ENCODE measurements at regions not wholly inside any gene's neighbourhood (a gene's known extent, or its start where the extent isn't known, plus 50 kb on each side); places are given as distances from the start of the nearest gene placed in this dataset.
"Not testable (repeated sequence)": the region's sequence is repeated elsewhere in the genome, so short reads cannot be mapped to it uniquely, and the experiment has no call there.

- H3K4me1 ChIP-seq (ENCODE audit: control insufficient read depth, insufficient read depth, low read length) = no peaks in the 10 kb centered on the region
- H3K4me3 ChIP-seq (ENCODE audit: low read length) = no peak overlapping the region
- no peaks in the 10 kb centered on the region for H3K36me3 ChIP-seq (ENCODE audit: control insufficient read depth, insufficient read depth, low read length)
- H3K9ac ChIP-seq (ENCODE audit: low read length) = no peak overlapping the region
- H3K9me3 ChIP-seq (ENCODE audit: control insufficient read depth, low read length) = no peaks in the 10 kb centered on the region
- H3K27me3 ChIP-seq (ENCODE audit: control insufficient read depth, insufficient read depth, low read length) = no peaks in the 10 kb centered on the region
Measured at GRCh38 chr7:67614843-67615242, 618.2 kb downstream of the TYW1 start.

GRCh38 chr7:67616517-67616916 lies 619.9 kb downstream of the TYW1 start:
- Histone ChIP-seq H3K9ac (ENCODE audit: low read length) (no peak overlapping the region), H3K4me1 (ENCODE audit: control insufficient read depth, insufficient read depth, low read length) (no peaks in the 10 kb centered on the region), H3K36me3 (ENCODE audit: control insufficient read depth, insufficient read depth, low read length) (no peaks in the 10 kb centered on the region), H3K27me3 (ENCODE audit: control insufficient read depth, insufficient read depth, low read length) (no peaks in the 10 kb centered on the region), H3K9me3 (ENCODE audit: control insufficient read depth, low read length) (no peaks in the 10 kb centered on the region), H3K4me3 (ENCODE audit: low read length) (no peak overlapping the region)

DNA sequence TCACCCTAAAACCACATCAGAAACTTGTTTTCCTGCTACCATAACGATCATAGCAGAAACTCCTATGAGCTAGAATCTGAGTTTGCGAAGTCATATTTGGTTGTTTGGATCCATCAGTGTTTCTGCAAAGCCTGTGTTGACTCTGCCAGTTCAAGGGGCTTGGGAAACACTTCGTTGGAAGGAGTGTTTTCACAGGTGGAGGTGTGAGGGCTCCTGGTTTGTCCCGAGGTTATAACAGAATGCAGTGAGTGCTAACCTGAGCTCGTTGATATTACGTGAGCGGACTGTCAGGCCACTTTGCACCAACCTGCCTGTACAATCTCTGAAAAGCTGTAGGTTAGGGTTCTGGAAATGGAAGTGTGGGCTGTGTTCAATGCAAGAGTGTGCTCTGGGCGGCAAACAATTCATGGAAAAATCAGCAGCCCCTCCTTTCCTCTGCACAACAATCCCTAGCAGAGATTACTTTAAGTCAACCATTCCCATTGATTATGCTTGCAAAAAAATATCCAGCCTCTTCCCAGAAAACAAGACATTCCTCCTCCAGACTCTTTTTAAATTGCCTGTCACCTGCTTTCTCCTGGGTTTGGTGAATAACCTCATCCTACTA lies 622.0 kb downstream of the TYW1 start:
- no peak overlapping the region for H3K4me3 ChIP-seq (ENCODE audit: low read length)
- no peaks in the 10 kb centered on the region for H3K4me1 ChIP-seq (ENCODE audit: control insufficient read depth, insufficient read depth, low read length)
- no peak overlapping the region for H3K9ac ChIP-seq (ENCODE audit: low read length)
- no peaks in the 10 kb centered on the region for H3K27me3 ChIP-seq (ENCODE audit: control insufficient read depth, insufficient read depth, low read length)
- no peaks in the 10 kb centered on the region for H3K9me3 ChIP-seq (ENCODE audit: control insufficient read depth, low read length)
- no peaks in the 10 kb centered on the region for H3K36me3 ChIP-seq (ENCODE audit: control insufficient read depth, insufficient read depth, low read length)

DNA sequence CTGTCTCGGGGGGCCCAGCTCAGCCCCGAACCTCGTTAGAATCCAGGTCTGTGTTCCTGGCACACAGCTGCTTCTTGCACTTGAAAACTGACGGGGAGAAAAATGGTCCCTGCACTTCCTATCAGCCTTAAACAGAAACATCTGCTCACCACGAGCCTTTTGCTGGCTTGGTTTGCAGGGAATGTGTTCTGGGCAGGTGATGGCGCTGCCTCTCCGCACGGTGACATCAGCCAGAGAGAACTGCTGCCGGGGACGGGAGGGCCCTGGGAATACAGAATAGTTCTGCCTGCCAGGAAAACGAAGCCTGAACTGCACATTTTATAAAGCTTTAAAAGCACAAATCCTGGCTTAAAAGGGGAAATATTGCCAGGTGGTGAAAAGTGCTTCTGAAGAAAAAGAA lies 622.5 kb downstream of the TYW1 start:
- H3K36me3 ChIP-seq (ENCODE audit: control insufficient read depth, insufficient read depth, low read length) = no peaks in the 10 kb centered on the region
- no peaks in the 10 kb centered on the region for H3K27me3 ChIP-seq (ENCODE audit: control insufficient read depth, insufficient read depth, low read length)
- no peak overlapping the region for H3K4me3 ChIP-seq (ENCODE audit: low read length)
- no peaks in the 10 kb centered on the region for H3K4me1 ChIP-seq (ENCODE audit: control insufficient read depth, insufficient read depth, low read length)
- no peaks in the 10 kb centered on the region for H3K9me3 ChIP-seq (ENCODE audit: control insufficient read depth, low read length)
- no peak overlapping the region for H3K9ac ChIP-seq (ENCODE audit: low read length)

DNA sequence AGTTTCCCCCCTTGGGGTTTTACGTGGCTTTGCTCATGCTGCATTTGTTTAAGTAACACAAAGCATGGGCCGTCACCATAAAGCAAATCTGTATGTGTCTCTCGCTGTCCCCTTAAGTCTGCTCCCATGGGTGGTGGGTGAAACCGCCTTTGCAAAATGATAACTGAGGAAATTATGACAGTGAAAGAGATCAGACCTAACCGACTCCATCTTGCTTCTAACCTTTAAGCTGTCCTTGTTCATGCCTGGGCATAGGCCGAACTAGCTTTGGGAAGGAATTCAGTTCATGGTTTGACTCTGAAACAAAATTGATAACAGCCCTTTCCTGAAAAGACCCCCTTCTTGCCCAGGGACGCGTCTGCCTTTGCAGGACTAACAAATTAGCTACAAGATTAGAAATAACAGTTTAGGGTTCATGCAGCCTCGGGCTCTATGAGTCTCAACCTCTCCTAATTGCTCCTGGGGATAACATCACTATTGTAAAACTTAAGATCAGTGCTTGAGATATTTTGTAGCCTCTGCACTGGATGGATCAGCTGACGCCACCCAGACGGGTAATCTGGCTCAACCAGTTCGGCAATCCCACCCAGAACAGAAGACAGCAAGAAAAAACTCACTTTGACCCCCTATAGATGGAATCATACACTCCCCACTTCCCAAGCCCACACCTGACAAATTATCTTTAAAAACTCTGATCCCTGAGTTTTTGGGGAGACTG lies 623.7 kb downstream of the TYW1 start:
- H3K9ac ChIP-seq (ENCODE audit: low read length) = no peak overlapping the region
- no peaks in the 10 kb centered on the region for H3K27me3 ChIP-seq (ENCODE audit: control insufficient read depth, insufficient read depth, low read length)
- H3K36me3 ChIP-seq (ENCODE audit: control insufficient read depth, insufficient read depth, low read length) = no peaks in the 10 kb centered on the region
- H3K9me3 ChIP-seq (ENCODE audit: control insufficient read depth, low read length) = no peaks in the 10 kb centered on the region
- no peak overlapping the region for H3K4me3 ChIP-seq (ENCODE audit: low read length)
- no peaks in the 10 kb centered on the region for H3K4me1 ChIP-seq (ENCODE audit: control insufficient read depth, insufficient read depth, low read length)

DNA sequence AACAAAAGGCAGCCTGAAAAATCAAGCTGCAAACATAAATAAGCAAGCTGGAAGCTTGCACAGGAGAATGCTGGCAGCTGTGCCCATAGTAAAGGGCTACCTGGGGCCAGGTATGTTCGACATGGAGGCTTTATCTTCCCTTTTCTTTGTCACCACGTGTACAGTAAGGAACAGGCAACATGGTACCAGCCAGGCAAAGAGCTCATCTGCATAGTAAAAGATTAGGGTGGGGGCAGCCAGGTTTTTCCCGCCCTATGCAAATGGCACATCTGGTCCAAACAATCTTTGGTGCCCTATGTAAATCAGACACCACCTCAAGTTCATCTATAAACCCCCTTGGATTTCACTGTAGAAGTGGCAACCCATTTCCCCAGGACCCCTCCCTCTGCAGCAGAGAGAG lies 625.1 kb downstream of the TYW1 start:
- Histone ChIP-seq H3K4me3 (ENCODE audit: low read length) (no peak overlapping the region), H3K9ac (ENCODE audit: low read length) (no peak overlapping the region), H3K36me3 (ENCODE audit: control insufficient read depth, insufficient read depth, low read length) (no peaks in the 10 kb centered on the region), H3K9me3 (ENCODE audit: control insufficient read depth, low read length) (no peaks in the 10 kb centered on the region), H3K27me3 (ENCODE audit: control insufficient read depth, insufficient read depth, low read length) (no peaks in the 10 kb centered on the region), H3K4me1 (ENCODE audit: control insufficient read depth, insufficient read depth, low read length) (no peaks in the 10 kb centered on the region)

- no peaks in the 10 kb centered on the region for H3K9me3 ChIP-seq (ENCODE audit: control insufficient read depth, low read length)
- no peaks in the 10 kb centered on the region for H3K27me3 ChIP-seq (ENCODE audit: control insufficient read depth, insufficient read depth, low read length)
- no peaks in the 10 kb centered on the region for H3K36me3 ChIP-seq (ENCODE audit: control insufficient read depth, insufficient read depth, low read length)
- no peak overlapping the region for H3K4me3 ChIP-seq (ENCODE audit: low read length)
- H3K9ac ChIP-seq (ENCODE audit: low read length) = no peak overlapping the region
- H3K4me1 ChIP-seq (ENCODE audit: control insufficient read depth, insufficient read depth, low read length) = no peaks in the 10 kb centered on the region
Measured at GRCh38 chr7:67625257-67625737, 628.7 kb downstream of the TYW1 start.

GRCh38 chr7:67631476-67631875 lies 634.8 kb downstream of the TYW1 start:
- H3K9me3 ChIP-seq (ENCODE audit: control insufficient read depth, low read length) = no peaks in the 10 kb centered on the region
- H3K9ac ChIP-seq (ENCODE audit: low read length) = no peak overlapping the region
- H3K36me3 ChIP-seq (ENCODE audit: control insufficient read depth, insufficient read depth, low read length) = no peaks in the 10 kb centered on the region
- H3K4me1 ChIP-seq (ENCODE audit: control insufficient read depth, insufficient read depth, low read length) = no peaks in the 10 kb centered on the region
- H3K4me3 ChIP-seq (ENCODE audit: low read length) = no peak overlapping the region
- H3K27me3 ChIP-seq (ENCODE audit: control insufficient read depth, insufficient read depth, low read length) = no peaks in the 10 kb centered on the region

DNA sequence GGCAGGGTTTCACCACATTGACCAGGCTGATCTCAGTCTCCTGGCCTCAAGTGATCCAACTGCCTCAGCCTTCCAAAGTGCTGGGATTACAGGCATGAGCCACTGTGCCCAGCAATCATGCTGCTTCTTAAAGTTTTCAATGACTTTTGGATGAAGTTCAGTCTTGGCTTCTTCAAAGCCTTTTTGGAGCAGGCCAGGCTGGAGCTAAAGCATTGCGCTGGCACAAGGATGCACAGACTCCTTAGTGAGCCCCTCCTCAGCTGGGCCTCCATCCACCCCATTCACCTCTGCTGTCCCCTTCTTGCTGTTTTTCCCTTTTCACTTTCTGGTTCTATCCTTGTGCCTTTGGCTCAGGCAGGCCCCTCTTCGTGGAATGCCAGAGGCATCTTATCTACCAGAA lies 638.6 kb downstream of the TYW1 start:
- H3K4me3 ChIP-seq (ENCODE audit: low read length) = no peak overlapping the region
- no peaks in the 10 kb centered on the region for H3K9me3 ChIP-seq (ENCODE audit: control insufficient read depth, low read length)
- H3K9ac ChIP-seq (ENCODE audit: low read length) = no peak overlapping the region
- H3K27me3 ChIP-seq (ENCODE audit: control insufficient read depth, insufficient read depth, low read length) = no peaks in the 10 kb centered on the region
- no peaks in the 10 kb centered on the region for H3K36me3 ChIP-seq (ENCODE audit: control insufficient read depth, insufficient read depth, low read length)
- H3K4me1 ChIP-seq (ENCODE audit: control insufficient read depth, insufficient read depth, low read length) = no peaks in the 10 kb centered on the region

DNA sequence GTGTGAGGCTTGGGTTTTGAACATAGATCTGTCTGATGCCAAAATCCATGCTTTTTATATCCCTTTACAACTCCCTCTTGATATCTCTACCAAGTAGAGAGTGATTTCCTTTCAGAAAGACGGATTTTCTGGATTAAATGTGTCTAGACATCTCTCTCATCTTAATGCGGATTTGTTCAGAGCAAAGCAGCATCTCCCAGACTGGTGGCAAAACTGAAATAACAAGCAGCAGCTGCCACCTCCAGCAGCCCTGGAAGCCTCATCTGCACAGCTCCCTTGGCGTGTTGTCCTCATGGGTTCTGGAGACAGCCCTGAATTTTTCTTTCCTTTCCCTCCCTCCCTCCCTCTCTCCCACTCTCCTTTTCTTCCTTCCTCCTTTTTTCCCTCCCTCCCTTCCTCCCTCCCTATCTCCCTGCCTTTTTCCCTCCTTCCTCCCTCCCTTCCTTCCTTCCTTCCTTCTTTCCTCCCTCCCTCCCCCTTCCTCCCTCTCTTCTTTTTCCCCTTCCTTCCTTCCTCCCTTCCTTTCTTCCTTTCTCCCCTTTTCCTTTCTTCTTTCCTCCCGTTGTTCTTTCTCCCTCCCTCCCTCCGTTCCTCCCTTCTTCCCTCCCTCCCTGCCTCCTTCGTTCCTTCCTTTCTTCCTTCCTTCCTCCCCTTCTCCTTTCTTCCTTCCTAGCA lies 639.9 kb downstream of the TYW1 start:
- Histone ChIP-seq H3K36me3 (ENCODE audit: control insufficient read depth, insufficient read depth, low read length) (no peaks in the 10 kb centered on the region), H3K9ac (ENCODE audit: low read length) (no peak overlapping the region), H3K4me1 (ENCODE audit: control insufficient read depth, insufficient read depth, low read length) (no peaks in the 10 kb centered on the region), H3K9me3 (ENCODE audit: control insufficient read depth, low read length) (no peaks in the 10 kb centered on the region), H3K27me3 (ENCODE audit: control insufficient read depth, insufficient read depth, low read length) (no peaks in the 10 kb centered on the region), H3K4me3 (ENCODE audit: low read length) (no peak overlapping the region)

DNA sequence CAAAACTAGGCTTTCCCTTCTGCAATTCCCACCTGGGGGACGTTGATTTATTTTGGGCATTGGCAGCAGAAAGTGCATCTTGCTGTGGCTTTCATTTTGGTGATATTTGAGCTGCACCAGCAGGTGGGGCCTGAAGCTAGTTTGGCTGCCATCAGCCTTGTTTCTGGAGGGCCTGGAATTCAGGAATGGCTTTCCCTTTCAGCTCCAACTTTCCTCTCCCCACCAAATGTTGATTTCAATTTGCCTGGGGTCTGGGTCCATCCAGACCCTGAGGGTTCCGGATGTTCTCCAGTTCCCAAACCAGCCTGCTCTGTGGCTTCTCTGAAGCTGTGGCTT lies 640.4 kb downstream of the TYW1 start:
- H3K9me3 ChIP-seq (ENCODE audit: control insufficient read depth, low read length) = no peaks in the 10 kb centered on the region
- H3K27me3 ChIP-seq (ENCODE audit: control insufficient read depth, insufficient read depth, low read length) = no peaks in the 10 kb centered on the region

DNA sequence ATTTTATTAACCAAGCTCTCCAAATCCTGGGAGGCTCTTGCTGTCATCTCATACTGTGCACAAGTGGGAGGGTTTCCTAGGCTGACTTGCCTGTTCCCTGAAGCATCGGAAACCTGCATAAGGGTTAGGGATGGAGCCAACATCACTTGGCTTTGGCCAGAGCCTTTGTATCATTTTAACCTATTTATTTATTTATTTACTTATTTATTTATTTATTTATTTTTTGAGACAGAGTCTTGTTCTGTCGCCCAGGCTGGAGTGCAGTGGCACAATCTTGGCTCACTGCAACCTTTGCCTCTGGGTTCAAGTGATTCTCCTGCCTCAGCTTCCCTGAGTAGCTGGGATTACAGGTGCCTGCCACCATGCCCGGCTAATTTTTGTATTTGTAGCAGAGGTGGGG lies 645.9 kb downstream of the TYW1 start:
- not testable (repeated sequence) for H3K4me1 ChIP-seq (ENCODE audit: control insufficient read depth, insufficient read depth, low read length); H3K9me3 ChIP-seq (ENCODE audit: control insufficient read depth, low read length); H3K9ac ChIP-seq (ENCODE audit: low read length); H3K36me3 ChIP-seq (ENCODE audit: control insufficient read depth, insufficient read depth, low read length); H3K4me3 ChIP-seq (ENCODE audit: low read length); H3K27me3 ChIP-seq (ENCODE audit: control insufficient read depth, insufficient read depth, low read length)

More for the DNA sequence above, 640.4 kb downstream of the TYW1 start:
- Histone ChIP-seq H3K36me3 (ENCODE audit: control insufficient read depth, insufficient read depth, low read length) (no peaks in the 10 kb centered on the region), H3K4me1 (ENCODE audit: control insufficient read depth, insufficient read depth, low read length) (no peaks in the 10 kb centered on the region), H3K9ac (ENCODE audit: low read length) (no peak overlapping the region), H3K4me3 (ENCODE audit: low read length) (no peak overlapping the region)
